ENCODE measurements at regions not wholly inside any gene's neighbourhood (a gene's known extent, or its start where the extent isn't known, plus 50 kb on each side); places are given as distances from the start of the nearest gene placed in this dataset.

GRCh38 chr9:4353236-4353635 lies 53.4 kb upstream of the GLIS3 start:
- TF ChIP-seq CTCF (IDR thresholded peaks at IDR 0.05) (no peak), POLR2A (IDR thresholded peaks at IDR 0.05) (no peak), EP300 (IDR thresholded peaks at IDR 0.05) (no peak)

Data from gastroesophageal sphincter (tissue), 3 donors.